GM21381 (cell line): ENCODE measurements at regions not wholly inside any gene's neighbourhood (a gene's known extent, or its start where the extent isn't known, plus 50 kb on each side); places are given as distances from the start of the nearest gene placed in this dataset.
"Not testable (repeated sequence)": the region's sequence is repeated elsewhere in the genome, so short reads cannot be mapped to it uniquely, and the experiment has no call there.

Source experiments
- ATAC-seq: cut with Tn5 transposase; IDR thresholded peaks from one replicate; pipeline ENCODE4 v1.9.1; 2021; ENCODE audit warnings: mild to moderate bottlenecking, moderate library complexity; ENCODE audit not compliant: unreplicated experiment

GRCh38 chr13:87302034-87302433, 369.1 kb upstream of the SLITRK5 start:
- ATAC-seq = no peak

DNA sequence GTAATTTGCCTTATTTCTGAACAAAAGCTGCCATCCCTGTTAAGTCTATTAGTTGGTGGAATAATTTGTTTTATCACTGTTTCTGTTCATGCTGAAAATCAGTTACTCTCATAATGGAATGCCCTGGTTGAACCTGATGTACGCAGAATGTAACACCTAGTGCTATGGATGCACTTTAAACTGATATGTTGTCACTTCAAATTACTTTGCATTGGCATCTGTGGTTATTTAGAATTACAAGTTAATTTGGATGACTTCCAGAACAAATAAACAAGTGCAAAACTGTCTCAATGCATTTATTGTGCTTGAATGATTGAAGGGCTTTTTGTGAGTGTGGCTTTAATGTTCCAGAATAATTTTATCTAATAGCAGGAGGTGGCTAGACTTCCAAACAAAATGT, 368.2 kb upstream of the SLITRK5 start:
- ATAC-seq = no peak

GRCh38 chr13:87311165-87311564, 360.0 kb upstream of the SLITRK5 start:
- no peak for ATAC-seq

DNA sequence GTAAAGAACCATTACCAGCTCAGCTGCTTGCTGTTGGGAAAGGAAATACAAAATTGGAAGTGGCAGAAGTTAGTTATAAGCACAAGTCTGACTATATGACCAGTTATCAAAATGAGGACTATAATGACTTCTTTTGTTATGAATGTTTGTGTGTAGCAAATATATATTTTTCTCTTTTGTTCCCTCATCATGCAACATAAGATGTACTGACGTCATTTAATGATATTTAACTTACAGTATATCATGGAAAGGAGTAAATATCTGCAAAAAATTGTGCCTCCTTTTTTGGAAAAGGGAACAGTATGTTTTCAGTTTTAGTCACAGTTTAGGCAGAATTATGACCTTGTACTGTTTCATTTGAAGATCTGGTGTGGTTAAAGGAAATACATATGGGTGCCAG, 356.3 kb upstream of the SLITRK5 start:
- ATAC-seq = no peak

GRCh38 chr13:87322386-87322785, 348.8 kb upstream of the SLITRK5 start:
- ATAC-seq = no peak

GRCh38 chr13:87324558-87324957, 346.6 kb upstream of the SLITRK5 start:
- ATAC-seq = no peak

- no peak for ATAC-seq
Observed at GRCh38 chr13:87331178-87331577, 340.0 kb upstream of the SLITRK5 start.

- no peak for ATAC-seq
Observed at GRCh38 chr13:87333599-87333998, 337.6 kb upstream of the SLITRK5 start.

DNA sequence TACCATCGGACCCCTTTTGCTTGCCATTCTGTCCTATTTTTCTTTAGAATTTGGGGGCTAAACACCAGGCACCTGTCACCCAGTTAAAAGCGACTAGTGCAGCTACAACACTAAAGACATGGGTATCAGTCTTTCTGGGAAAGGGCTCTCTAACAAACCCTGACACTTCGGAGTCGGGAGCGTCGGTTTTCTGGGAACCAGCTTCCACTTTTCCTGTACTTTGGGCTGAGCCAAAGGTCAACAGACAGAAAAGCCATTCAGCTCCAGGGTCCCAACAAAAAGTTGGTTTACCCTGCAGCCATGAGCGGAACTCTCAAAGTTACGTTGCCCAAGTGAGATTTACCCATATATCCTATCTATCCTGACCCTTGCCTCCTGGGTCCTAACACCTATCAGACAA, 337.0 kb upstream of the SLITRK5 start:
- no peak for ATAC-seq

GRCh38 chr13:87336346-87336889, 334.8 kb upstream of the SLITRK5 start:
- ATAC-seq = not testable (repeated sequence)

DNA sequence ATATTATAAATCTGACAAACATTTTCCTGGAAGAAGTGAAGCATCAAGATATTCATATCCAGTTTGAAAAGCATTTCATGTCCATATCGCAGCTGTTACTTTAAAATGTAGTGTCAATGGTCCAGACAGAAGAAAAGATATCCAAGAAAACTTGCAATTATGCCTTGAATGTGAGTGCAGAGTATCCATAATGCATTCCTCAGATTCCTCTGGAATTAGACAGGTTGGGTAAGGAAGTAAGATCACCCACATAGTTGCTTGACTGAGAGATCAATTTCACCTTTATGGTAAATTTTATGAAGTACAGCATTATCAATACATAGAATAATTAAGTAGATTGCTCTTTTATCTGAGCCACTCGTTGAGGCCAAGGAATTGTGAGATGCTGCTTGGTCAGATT, 327.0 kb upstream of the SLITRK5 start:
- ATAC-seq = no peak

- no peak for ATAC-seq
Observed at GRCh38 chr13:87355451-87355850, 315.7 kb upstream of the SLITRK5 start.

GRCh38 chr13:87356314-87356713, 314.9 kb upstream of the SLITRK5 start:
- no peak for ATAC-seq

GRCh38 chr13:87358319-87358718, 312.9 kb upstream of the SLITRK5 start:
- no peak for ATAC-seq

- no peak for ATAC-seq
Observed at GRCh38 chr13:87361216-87361615, 310.0 kb upstream of the SLITRK5 start.

- ATAC-seq = no peak
Observed at GRCh38 chr13:87368639-87369038, 302.5 kb upstream of the SLITRK5 start.

- no peak for ATAC-seq
Observed at GRCh38 chr13:87376081-87376480, 295.1 kb upstream of the SLITRK5 start.

DNA sequence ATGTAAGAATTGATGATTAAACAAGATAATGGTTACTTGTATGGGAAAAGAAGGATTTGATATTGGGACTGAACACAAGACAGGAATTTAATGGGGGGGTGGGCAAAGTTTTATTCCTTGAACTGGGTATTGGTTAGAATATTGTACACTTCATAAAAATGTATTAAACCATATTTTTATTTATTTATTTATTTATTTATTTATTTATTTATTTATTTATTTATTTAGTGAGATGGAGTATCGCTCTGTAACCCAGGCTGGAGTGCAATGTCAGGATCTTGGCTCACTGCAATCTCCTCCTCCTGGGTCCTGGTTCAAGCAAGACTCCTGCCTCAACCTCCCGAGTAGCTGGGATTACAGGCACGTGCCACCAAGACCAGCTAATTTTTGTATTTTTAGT, 287.1 kb upstream of the SLITRK5 start:
- ATAC-seq = no peak

- ATAC-seq = no peak
Observed at GRCh38 chr13:87393358-87393757, 277.8 kb upstream of the SLITRK5 start.

DNA sequence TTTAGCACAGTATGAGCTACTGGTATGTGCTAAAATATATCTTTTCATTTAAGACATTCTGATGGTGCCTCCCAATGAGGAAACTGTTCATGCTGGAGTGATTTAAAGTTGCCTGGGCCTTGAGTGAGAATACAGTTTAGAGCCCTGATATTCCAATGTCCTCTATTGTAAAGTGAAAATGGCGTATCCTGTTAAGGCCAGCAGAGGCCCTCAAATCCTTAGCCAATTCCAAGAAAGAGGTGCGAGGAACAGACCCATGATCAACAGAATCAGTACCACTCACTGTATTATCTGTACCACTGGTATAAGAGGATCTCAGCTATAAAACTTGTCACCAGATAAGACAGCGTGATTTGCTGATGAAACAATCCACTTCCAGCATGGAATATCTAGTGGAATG, 273.1 kb upstream of the SLITRK5 start:
- no peak for ATAC-seq

- ATAC-seq = no peak
Observed at GRCh38 chr13:87403748-87404432, 267.3 kb upstream of the SLITRK5 start.

DNA sequence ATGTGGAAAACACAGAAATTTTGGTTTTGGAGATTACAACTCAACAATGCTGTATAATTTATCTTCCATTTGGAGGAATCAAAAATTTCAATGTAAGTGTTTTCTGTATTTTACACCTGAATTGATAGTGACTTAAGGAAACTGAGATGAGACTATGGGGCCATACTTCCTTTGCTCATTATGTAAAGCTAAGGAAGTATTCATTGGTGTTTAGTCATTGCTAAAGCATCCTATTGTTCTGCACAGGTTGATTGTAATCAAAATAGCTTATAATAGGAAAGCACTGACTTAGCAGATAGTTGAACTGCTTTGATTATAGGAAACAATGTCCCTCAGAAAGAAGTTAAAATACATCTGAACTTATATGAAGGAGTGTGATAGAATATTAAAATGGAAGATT, 244.4 kb upstream of the SLITRK5 start:
- no peak for ATAC-seq

DNA sequence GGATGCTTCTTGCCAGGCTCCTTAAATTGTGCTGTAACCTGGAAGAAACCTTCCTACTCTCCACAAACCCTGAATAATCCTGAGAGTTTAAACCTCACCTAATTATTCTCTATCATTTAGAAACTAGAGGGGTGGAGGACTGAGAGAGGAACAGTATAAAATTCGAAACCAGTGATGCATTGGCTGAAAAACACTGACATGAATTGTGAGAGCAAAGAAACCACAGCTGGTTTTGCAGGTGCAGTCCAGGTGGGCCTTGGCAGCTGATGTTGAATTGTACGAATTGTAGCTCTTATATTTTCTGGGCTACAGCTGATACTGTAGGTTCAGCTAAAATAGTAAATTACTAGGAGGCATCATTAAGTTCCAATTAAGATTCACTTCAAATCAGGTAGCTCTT, 227.0 kb upstream of the SLITRK5 start:
- no peak for ATAC-seq
